ENCODE measurements at regions not wholly inside any gene's neighbourhood (a gene's known extent, or its start where the extent isn't known, plus 50 kb on each side); places are given as distances from the start of the nearest gene placed in this dataset.

GRCh38 chr4:135976860-135977259 is 1555.4 kb downstream of the PCDH18 start:
- TF ChIP-seq POLR2AphosphoS5 (IDR thresholded peaks at IDR 0.05; ENCODE audit: insufficient read depth in 1 of 2, low read depth in 1 of 2) (no peak), CTCF (IDR thresholded peaks at IDR 0.05) (no peak)

Measured in vagina (tissue), 2 donors.